GM12878 (cell line): ENCODE measurements at regions not wholly inside any gene's neighbourhood (a gene's known extent, or its start where the extent isn't known, plus 50 kb on each side); places are given as distances from the start of the nearest gene placed in this dataset.

ENCODE experiments used
- ATAC-seq: fragments of 200-7000 bp; cut with Tn5 transposase; 3 replicates; pipeline ENCODE4 v1.9.1; 2020; ENCODE audit warnings: mild to moderate bottlenecking, moderate library complexity
- BruUV-seq: library from RNA; stranded (reverse); fragments of 400-500 nt; replicated peaks from 2 replicates; lab custom pipeline; 2021; lab: Mats Ljungman, UMichigan
- CTCF ChIA-PET: fragments of 300-600 bp; sonication (Branson Sonifier 250); formaldehyde crosslinking; extraction: SDS; loops from one replicate; lab custom pipeline; 2021; ENCODE audit warnings: inconsistent platforms; lab: Yijun Ruan, JAX
- POLR2A ChIA-PET: fragments of 350-600 bp; formaldehyde crosslinking; extraction: SDS; loops from one replicate; lab custom pipeline; 2021; ENCODE audit warnings: inconsistent platforms; lab: Charles Lee
- RAD21 ChIA-PET: fragments of 300-600 bp; sonication (Branson Sonifier 250); formaldehyde crosslinking; loops from one replicate; lab custom pipeline; 2023; ENCODE audit warnings: antibody characterized with exemption; ENCODE audit not compliant: unreplicated experiment; lab: Charles Lee
- SMC1A ChIA-PET: fragments of 300-600 bp; sonication (Branson Sonifier 250); formaldehyde crosslinking; loops from one replicate; lab custom pipeline; 2023; ENCODE audit not compliant: unreplicated experiment, uncharacterized antibody; lab: Charles Lee
- DNase-seq: peaks from one replicate; pipeline ENCODE4 v3.0.0-alpha.2; 2011; ENCODE audit warnings: low read depth, low spot score
- FAIRE-seq: peaks from 3 replicates; lab custom pipeline; 2011; peaks lifted over from hg19 to GRCh38; lab: Jason Lieb, UNC
- H2AFZ ChIP-seq: 2 replicates; pipeline ENCODE4 v1.6.0; 2011; ENCODE audit warnings: low read depth, low read length, control low read depth; ENCODE audit not compliant: control insufficient read depth
- H3K27ac ChIP-seq: 2 replicates; pipeline ENCODE4 v1.5.1; 2011; ENCODE audit warnings: control low read depth; ENCODE audit not compliant: control insufficient read depth, insufficient read depth
- H3K27me3 ChIP-seq, 2 experiments: replicated peaks in 1 of 2; 2 replicates each; pipeline versions ENCODE4 v1.6.0 to v1.6.1; 2011; ENCODE audit warnings: low read length in 1 of 2; ENCODE audit not compliant: control insufficient read depth in 2 of 2, insufficient read depth in 2 of 2
- H3K36me3 ChIP-seq, 2 experiments: 2 replicates each; pipeline ENCODE4 v1.5.1; 2011; ENCODE audit warnings: low read length in 1 of 2; ENCODE audit not compliant: control insufficient read depth in 2 of 2, insufficient read depth in 2 of 2
- H3K4me1 ChIP-seq: 2 replicates; pipeline ENCODE4 v1.6.1; 2011; ENCODE audit warnings: mild to moderate bottlenecking, low read length, moderate library complexity, mixed read lengths; ENCODE audit not compliant: control insufficient read depth, insufficient read depth
- H3K4me2 ChIP-seq: 2 replicates; pipeline ENCODE4 v1.6.0; 2011; ENCODE audit warnings: control low read depth; ENCODE audit not compliant: control insufficient read depth, insufficient read depth
- H3K4me3 ChIP-seq: fragments of 200-600 bp; sonication (generic); 2 replicates; pipeline ENCODE4 v1.5.1; 2016
- H3K79me2 ChIP-seq: 2 replicates; pipeline ENCODE4 v1.6.0; 2011; ENCODE audit warnings: low read length; ENCODE audit not compliant: control insufficient read depth, insufficient read depth
- H3K9ac ChIP-seq: 2 replicates; pipeline ENCODE4 v1.8.0; 2011; ENCODE audit warnings: low read length, control low read depth, mixed read lengths; ENCODE audit not compliant: control insufficient read depth, insufficient read depth
- H3K9me3 ChIP-seq: replicated peaks from 3 replicates; pipeline ENCODE4 v1.5.1; 2011; ENCODE audit warnings: mild to moderate bottlenecking, low read length; ENCODE audit not compliant: control insufficient read depth, insufficient read depth
- H4K20me1 ChIP-seq: 2 replicates; pipeline ENCODE4 v1.6.0; 2011; ENCODE audit not compliant: control insufficient read depth, insufficient read depth
- CHD2 ChIP-seq: IDR thresholded peaks from 2 replicates; pipeline ENCODE4 v1.6.1; 2011; ENCODE audit warnings: low read depth, low read length, improper control_type of control experiment, borderline replicate concordance
- EED ChIP-seq: sonication (generic); IDR thresholded peaks from 2 replicates; pipeline ENCODE4 v1.6.1; 2016; ENCODE audit warnings: antibody characterized with exemption, low read depth
- EZH2 ChIP-seq: IDR thresholded peaks from 2 replicates; pipeline ENCODE4 v1.6.1; 2012; ENCODE audit warnings: low read depth, mild to moderate bottlenecking, control low read depth, inconsistent platforms, low read length, borderline replicate concordance; ENCODE audit not compliant: control insufficient read depth
- IRF4 ChIP-seq: IDR thresholded peaks from 2 replicates; pipeline ENCODE4 v1.6.1; 2011; ENCODE audit warnings: low read depth, low read length
- SUPT20H ChIP-seq: IDR thresholded peaks from 2 replicates; pipeline ENCODE4 v1.6.1; 2011; ENCODE audit warnings: low read depth, mild to moderate bottlenecking, low read length, moderate library complexity, borderline replicate concordance; ENCODE audit not compliant: control insufficient read depth
- WRNIP1 ChIP-seq: IDR thresholded peaks from 2 replicates; pipeline ENCODE4 v1.6.1; 2011; ENCODE audit warnings: low read depth, low read length, improper control_type of control experiment, borderline replicate concordance
- YY1 ChIP-seq: IDR thresholded peaks from 2 replicates; pipeline ENCODE4 v1.6.1; 2011; ENCODE audit warnings: low read depth, mild to moderate bottlenecking, low read length
- WGBS: methylation state at CpG from one replicate; pipeline ENCODE4 v1.1.6; 2016; ENCODE audit warnings: low lambda C conversion rate; ENCODE audit not compliant: insufficient replicate concordance, insufficient coverage; ENCODE audit errors: missing lambda C conversion rate; 5-methylcytosine and 5-hydroxymethylcytosine counted together
- in situ Hi-C: fragments of 300-500 bp; cut with MboI; formaldehyde crosslinking; loops from 9 replicates; pipeline ENCODE4 v1.14.3; 2018; ENCODE audit warnings: mixed read lengths
- intact Hi-C: fragments of 100-400 bp; cut with micrococcal nuclease; formaldehyde crosslinking; loops from one replicate; pipeline ENCODE4 v1.14.2; 2022; ENCODE audit not compliant: unreplicated experiment
- TF ChIP-seq, protein P1 (sequence below): IDR thresholded peaks from 2 replicates; pipeline ENCODE4 v1.6.1; 2011; ENCODE audit warnings: borderline replicate concordance, low read depth, mild to moderate bottlenecking, moderate library complexity, mixed read lengths, low read length; ENCODE audit not compliant: insufficient read depth; ENCODE audit errors: extremely low read length
- TF ChIP-seq, protein P2 (sequence below): fragments of 450-650 bp; IDR thresholded peaks from 2 replicates; pipeline ENCODE4 v1.6.1; 2017; ENCODE audit warnings: borderline replicate concordance
- TF ChIP-seq, protein P3 (sequence below): fragments of 450-650 bp; formaldehyde crosslinking; IDR thresholded peaks from 2 replicates; pipeline ENCODE4 v1.5.0; 2022; ENCODE audit warnings: mild to moderate bottlenecking, missing genetic modification characterization
- TF ChIP-seq, protein P4 (sequence below): fragments of 450-650 bp; formaldehyde crosslinking; IDR thresholded peaks from 2 replicates; pipeline ENCODE4 v1.4.0; 2020; ENCODE audit warnings: mild to moderate bottlenecking, moderate library complexity

DNA sequence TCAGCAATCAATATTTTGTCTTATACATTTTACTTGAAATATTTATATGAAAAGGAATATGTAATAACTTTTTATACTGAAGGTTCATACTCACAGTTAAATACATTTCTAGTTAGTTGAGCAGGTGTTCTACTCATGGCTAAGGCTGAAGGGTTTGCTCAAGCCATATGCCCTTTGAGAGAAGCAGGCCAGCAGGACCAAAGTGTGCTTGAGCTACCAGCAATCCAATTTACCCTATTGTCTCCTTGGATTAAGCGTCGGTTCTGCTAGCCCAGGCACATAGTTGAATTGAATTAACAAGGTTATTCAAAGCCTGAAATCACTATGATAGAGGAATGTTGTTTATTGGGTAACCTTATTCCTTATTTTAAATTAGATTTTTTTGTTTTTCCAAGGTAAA lies 151.5 kb upstream of the BACE2 start:
- H4K20me1 ChIP-seq: no peaks in the 10 kb centered on the region
- BruUV-seq: no TSS peak
- H3K27ac ChIP-seq: no peak overlapping the region
- SMC1A ChIA-PET: no interaction called here
- no peak overlapping the region for H3K4me2 ChIP-seq
- CTCF ChIA-PET: no interaction called here
- FAIRE-seq (no peak), ATAC-seq (no peak), DNase-seq (no peak)
- H3K9ac ChIP-seq: no peak overlapping the region
- H2AFZ ChIP-seq: no peak overlapping the region
- no peaks in the 10 kb centered on the region for H3K4me1 ChIP-seq
- intact Hi-C loops: no loop called here
- RAD21 ChIA-PET: no interaction called here
- POLR2A ChIA-PET: no interaction called here
- H3K4me3 ChIP-seq: no peak overlapping the region
- no peaks in the 10 kb centered on the region for H3K79me2 ChIP-seq
- no peaks in the 10 kb centered on the region for H3K36me3 ChIP-seq
- H3K27me3 ChIP-seq: no peaks in the 10 kb centered on the region
- no peaks in the 10 kb centered on the region; the same call in 2 of the 3 replicates for H3K9me3 ChIP-seq
- WGBS: 74% methylated on average over 2 of the region's 2 CpGs
- in situ Hi-C loops: no loop called here
- TF ChIP-seq, protein P1, sequence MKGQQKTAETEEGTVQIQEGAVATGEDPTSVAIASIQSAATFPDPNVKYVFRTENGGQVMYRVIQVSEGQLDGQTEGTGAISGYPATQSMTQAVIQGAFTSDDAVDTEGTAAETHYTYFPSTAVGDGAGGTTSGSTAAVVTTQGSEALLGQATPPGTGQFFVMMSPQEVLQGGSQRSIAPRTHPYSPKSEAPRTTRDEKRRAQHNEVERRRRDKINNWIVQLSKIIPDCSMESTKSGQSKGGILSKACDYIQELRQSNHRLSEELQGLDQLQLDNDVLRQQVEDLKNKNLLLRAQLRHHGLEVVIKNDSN: no peak
- TF ChIP-seq YY1 (no peak), IRF4 (no peak), CHD2 (no peak), WRNIP1 (no peak), EED (no peak), SUPT20H (no peak), EZH2 (no peak)
- TF ChIP-seq, protein P2, sequence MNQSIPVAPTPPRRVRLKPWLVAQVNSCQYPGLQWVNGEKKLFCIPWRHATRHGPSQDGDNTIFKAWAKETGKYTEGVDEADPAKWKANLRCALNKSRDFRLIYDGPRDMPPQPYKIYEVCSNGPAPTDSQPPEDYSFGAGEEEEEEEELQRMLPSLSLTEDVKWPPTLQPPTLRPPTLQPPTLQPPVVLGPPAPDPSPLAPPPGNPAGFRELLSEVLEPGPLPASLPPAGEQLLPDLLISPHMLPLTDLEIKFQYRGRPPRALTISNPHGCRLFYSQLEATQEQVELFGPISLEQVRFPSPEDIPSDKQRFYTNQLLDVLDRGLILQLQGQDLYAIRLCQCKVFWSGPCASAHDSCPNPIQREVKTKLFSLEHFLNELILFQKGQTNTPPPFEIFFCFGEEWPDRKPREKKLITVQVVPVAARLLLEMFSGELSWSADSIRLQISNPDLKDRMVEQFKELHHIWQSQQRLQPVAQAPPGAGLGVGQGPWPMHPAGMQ: no peak
- TF ChIP-seq, protein P3, sequence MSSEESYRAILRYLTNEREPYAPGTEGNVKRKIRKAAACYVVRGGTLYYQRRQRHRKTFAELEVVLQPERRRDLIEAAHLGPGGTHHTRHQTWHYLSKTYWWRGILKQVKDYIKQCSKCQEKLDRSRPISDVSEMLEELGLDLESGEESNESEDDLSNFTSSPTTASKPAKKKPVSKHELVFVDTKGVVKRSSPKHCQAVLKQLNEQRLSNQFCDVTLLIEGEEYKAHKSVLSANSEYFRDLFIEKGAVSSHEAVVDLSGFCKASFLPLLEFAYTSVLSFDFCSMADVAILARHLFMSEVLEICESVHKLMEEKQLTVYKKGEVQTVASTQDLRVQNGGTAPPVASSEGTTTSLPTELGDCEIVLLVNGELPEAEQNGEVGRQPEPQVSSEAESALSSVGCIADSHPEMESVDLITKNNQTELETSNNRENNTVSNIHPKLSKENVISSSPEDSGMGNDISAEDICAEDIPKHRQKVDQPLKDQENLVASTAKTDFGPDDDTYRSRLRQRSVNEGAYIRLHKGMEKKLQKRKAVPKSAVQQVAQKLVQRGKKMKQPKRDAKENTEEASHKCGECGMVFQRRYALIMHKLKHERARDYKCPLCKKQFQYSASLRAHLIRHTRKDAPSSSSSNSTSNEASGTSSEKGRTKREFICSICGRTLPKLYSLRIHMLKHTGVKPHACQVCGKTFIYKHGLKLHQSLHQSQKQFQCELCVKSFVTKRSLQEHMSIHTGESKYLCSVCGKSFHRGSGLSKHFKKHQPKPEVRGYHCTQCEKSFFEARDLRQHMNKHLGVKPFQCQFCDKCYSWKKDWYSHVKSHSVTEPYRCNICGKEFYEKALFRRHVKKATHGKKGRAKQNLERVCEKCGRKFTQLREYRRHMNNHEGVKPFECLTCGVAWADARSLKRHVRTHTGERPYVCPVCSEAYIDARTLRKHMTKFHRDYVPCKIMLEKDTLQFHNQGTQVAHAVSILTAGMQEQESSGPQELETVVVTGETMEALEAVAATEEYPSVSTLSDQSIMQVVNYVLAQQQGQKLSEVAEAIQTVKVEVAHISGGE (CRISPR knock-in tag): no peak
- TF ChIP-seq, protein P4, sequence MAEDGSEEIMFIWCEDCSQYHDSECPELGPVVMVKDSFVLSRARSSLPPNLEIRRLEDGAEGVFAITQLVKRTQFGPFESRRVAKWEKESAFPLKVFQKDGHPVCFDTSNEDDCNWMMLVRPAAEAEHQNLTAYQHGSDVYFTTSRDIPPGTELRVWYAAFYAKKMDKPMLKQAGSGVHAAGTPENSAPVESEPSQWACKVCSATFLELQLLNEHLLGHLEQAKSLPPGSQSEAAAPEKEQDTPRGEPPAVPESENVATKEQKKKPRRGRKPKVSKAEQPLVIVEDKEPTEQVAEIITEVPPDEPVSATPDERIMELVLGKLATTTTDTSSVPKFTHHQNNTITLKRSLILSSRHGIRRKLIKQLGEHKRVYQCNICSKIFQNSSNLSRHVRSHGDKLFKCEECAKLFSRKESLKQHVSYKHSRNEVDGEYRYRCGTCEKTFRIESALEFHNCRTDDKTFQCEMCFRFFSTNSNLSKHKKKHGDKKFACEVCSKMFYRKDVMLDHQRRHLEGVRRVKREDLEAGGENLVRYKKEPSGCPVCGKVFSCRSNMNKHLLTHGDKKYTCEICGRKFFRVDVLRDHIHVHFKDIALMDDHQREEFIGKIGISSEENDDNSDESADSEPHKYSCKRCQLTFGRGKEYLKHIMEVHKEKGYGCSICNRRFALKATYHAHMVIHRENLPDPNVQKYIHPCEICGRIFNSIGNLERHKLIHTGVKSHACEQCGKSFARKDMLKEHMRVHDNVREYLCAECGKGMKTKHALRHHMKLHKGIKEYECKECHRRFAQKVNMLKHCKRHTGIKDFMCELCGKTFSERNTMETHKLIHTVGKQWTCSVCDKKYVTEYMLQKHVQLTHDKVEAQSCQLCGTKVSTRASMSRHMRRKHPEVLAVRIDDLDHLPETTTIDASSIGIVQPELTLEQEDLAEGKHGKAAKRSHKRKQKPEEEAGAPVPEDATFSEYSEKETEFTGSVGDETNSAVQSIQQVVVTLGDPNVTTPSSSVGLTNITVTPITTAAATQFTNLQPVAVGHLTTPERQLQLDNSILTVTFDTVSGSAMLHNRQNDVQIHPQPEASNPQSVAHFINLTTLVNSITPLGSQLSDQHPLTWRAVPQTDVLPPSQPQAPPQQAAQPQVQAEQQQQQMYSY (CRISPR knock-in tag): no peak
